BLaER1 (cell line): ENCODE measurements at regions not wholly inside any gene's neighbourhood (a gene's known extent, or its start where the extent isn't known, plus 50 kb on each side); places are given as distances from the start of the nearest gene placed in this dataset.
"Not testable (repeated sequence)": the region's sequence is repeated elsewhere in the genome, so short reads cannot be mapped to it uniquely, and the experiment has no call there.

Source experiments
- H3K27ac ChIP-seq: shearing (Covaris generic); formaldehyde crosslinking; 2 replicates; pipeline ENCODE4 v1.8.1; 2022
- H3K27me3 ChIP-seq: shearing (Covaris generic); formaldehyde crosslinking; 2 replicates; pipeline ENCODE4 v1.8.1; 2022
- H3K36me3 ChIP-seq: shearing (Covaris generic); formaldehyde crosslinking; 2 replicates; pipeline ENCODE4 v1.8.1; 2022
- H3K4me1 ChIP-seq: shearing (Covaris generic); formaldehyde crosslinking; 2 replicates; pipeline ENCODE4 v1.8.1; 2022
- H3K4me2 ChIP-seq: shearing (Covaris generic); formaldehyde crosslinking; 2 replicates; pipeline ENCODE4 v1.8.1; 2022
- H3K4me3 ChIP-seq: shearing (Covaris generic); formaldehyde crosslinking; 2 replicates; pipeline ENCODE4 v1.8.1; 2022
- H3K9ac ChIP-seq: shearing (Covaris generic); formaldehyde crosslinking; 2 replicates; pipeline ENCODE4 v1.8.1; 2022
- H3K9me3 ChIP-seq: shearing (Covaris generic); formaldehyde crosslinking; 2 replicates; pipeline ENCODE4 v1.8.1; 2022
- H4K20me1 ChIP-seq: shearing (Covaris generic); formaldehyde crosslinking; 2 replicates; pipeline ENCODE4 v1.8.1; 2022
- Cebpa-rat ChIP-seq: shearing (Covaris generic); IDR thresholded peaks from 2 replicates; pipeline ENCODE4 v1.8.1; 2022

DNA sequence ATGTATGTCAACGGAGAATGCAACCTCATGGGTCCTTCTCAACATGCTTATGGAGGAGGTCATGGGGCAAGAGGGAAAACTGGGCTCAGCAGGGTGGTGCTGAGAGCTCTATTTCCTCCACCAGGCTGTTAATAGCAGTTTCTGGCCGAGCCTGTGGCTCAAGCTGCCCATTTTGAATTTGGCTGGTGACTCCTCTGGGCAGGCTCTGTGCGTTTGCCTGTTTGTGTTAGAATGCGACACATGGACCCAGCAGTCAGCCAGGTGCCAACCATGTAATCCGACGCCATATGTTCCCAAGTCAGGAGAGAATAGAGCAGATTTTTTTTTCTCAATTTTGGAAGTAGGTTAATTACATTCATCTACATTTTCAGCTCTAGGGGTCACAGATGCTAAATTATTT lies 387.7 kb upstream of the CLINT1 start:
- Histone ChIP-seq H3K9ac (no peak overlapping the region), H3K4me1 (peaks cover 26% of the 10 kb centered on the region), H4K20me1 (no peaks in the 10 kb centered on the region), H3K4me3 (no peak overlapping the region), H3K36me3 (peaks cover 72% of the 10 kb centered on the region), H3K9me3 (peaks cover 38% of the 10 kb centered on the region), H3K4me2 (no peak overlapping the region), H3K27ac (no peak overlapping the region), H3K27me3 (no peaks in the 10 kb centered on the region)
- no peak for TF ChIP-seq Cebpa-rat

DNA sequence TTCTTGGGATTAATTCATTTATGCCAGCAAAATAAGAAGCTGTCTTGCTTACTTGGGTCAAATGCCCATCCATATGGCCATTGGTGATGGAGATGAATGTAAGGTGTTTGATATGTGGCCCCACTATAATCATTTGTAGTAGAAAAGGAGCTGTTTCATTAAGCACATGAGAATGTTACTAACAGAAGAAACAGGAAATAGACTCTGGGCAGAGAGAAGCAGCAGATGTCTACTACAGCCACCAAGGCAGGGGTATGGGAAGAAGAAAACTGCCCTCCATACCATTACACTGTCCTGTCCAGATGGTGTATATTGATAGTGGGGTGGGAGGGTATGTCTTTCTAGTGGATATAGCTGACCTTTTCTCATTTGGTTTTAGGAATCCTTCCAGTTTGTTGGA lies 386.6 kb upstream of the CLINT1 start:
- Histone ChIP-seq H3K4me2 (peak overlapping the region; percentile 58), H3K4me1 (peaks cover 29% of the 10 kb centered on the region), H3K27ac (peak overlapping the region; percentile 45), H4K20me1 (no peaks in the 10 kb centered on the region), H3K4me3 (no peak overlapping the region), H3K9ac (no peak overlapping the region), H3K9me3 (peaks cover 35% of the 10 kb centered on the region), H3K27me3 (no peaks in the 10 kb centered on the region), H3K36me3 (peaks cover 74% of the 10 kb centered on the region)
- TF ChIP-seq Cebpa-rat = no peak

DNA sequence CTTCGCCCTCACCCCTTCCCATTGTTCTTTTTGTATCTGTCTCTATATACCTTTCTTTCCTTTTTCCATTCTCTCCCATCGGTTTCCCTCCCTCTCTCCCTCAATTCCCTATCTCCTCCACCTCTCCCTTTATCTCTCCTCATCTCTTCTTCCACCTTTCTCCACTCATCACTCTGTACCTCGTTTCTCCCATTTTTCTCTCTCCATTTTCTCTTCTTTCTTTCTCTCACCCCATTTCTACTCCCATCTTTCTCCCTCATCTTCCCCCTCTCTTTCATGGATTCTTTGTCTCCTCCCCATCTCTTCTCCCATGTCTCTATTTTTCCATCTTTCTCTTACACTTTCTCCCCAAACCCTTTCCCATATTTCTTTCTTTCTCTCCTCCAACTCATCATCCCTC lies 385.9 kb upstream of the CLINT1 start:
- Histone ChIP-seq H3K4me3 (no peak overlapping the region), H3K4me2 (peak overlapping the region; percentile 58)

DNA sequence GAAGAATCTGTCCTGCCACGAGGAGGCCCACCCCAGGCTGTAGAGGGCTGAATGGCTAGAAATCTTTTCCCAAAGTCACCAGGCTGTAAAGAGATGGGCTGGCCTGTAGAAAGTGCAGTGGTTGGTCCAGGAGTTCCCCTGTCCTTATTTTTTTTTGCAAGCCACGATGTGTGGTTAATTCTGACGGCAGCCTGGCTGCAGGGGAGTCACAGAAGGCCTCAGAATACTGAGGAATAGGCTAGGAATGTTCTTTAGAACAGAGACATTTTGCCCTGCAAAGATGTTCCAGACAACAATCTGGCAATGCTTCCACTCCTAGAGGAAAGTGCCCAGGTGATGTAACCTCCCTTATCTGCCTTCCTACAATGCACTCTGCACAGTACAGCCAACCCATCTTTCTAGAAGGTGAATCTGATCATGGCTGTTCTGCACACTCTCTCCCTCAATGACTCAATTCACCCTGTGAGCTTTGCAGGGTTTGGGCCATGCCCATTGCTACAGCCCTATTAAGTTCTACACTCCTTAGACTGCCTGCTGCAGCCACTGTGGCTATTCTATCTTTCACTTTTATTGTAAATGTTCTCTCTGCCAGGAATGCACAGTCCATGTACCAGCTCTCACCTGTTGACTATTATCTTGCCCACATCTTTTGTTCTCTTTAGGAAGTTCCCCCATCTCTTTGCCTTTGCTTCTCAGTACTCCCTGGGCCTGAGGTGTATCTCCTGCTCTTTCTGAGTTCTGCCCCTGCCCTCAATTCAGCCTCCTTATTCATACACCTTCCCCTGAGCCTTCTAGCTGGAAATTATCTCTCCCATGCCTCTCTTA lies 377.8 kb upstream of the CLINT1 start:
- no peaks in the 10 kb centered on the region for H4K20me1 ChIP-seq
- peaks cover 75% of the 10 kb centered on the region for H3K36me3 ChIP-seq
- no peak overlapping the region for H3K4me3 ChIP-seq
- H3K27me3 ChIP-seq = no peaks in the 10 kb centered on the region
- TF ChIP-seq Cebpa-rat = no peak
- peaks cover 29% of the 10 kb centered on the region for H3K4me1 ChIP-seq
- H3K9ac ChIP-seq = no peak overlapping the region
- H3K9me3 ChIP-seq = peaks cover 31% of the 10 kb centered on the region
- no peak overlapping the region for H3K4me2 ChIP-seq
- no peak overlapping the region for H3K27ac ChIP-seq

More for the DNA sequence above, 385.9 kb upstream of the CLINT1 start:
- Histone ChIP-seq H3K27me3 (no peaks in the 10 kb centered on the region), H4K20me1 (no peaks in the 10 kb centered on the region), H3K9ac (no peak overlapping the region), H3K27ac (peak overlapping the region; percentile 45; the same call in 1 of the 2 replicates), H3K9me3 (peaks cover 40% of the 10 kb centered on the region), H3K36me3 (peaks cover 79% of the 10 kb centered on the region), H3K4me1 (peaks cover 35% of the 10 kb centered on the region)
- no peak for TF ChIP-seq Cebpa-rat

- peaks cover 23% of the 10 kb centered on the region for H3K4me1 ChIP-seq
- no peak overlapping the region for H3K4me2 ChIP-seq
- H3K27ac ChIP-seq = no peak overlapping the region
- H3K9ac ChIP-seq = no peak overlapping the region
- H3K36me3 ChIP-seq = peaks cover 61% of the 10 kb centered on the region
- no peaks in the 10 kb centered on the region for H3K27me3 ChIP-seq
- TF ChIP-seq Cebpa-rat = no peak
- H3K9me3 ChIP-seq = peaks cover 26% of the 10 kb centered on the region
- no peak overlapping the region for H3K4me3 ChIP-seq
- H4K20me1 ChIP-seq = no peaks in the 10 kb centered on the region
Observed at GRCh38 chr5:158235159-158235547, 376.2 kb upstream of the CLINT1 start.

- no peaks in the 10 kb centered on the region for H3K27me3 ChIP-seq
- H3K27ac ChIP-seq = no peak overlapping the region
- H3K9ac ChIP-seq = no peak overlapping the region
- peaks cover 23% of the 10 kb centered on the region for H3K9me3 ChIP-seq
- H4K20me1 ChIP-seq = no peaks in the 10 kb centered on the region
- no peak overlapping the region for H3K4me3 ChIP-seq
- H3K4me2 ChIP-seq = peak overlapping the region; percentile 20
- peaks cover 58% of the 10 kb centered on the region for H3K36me3 ChIP-seq
- TF ChIP-seq Cebpa-rat = no peak
- H3K4me1 ChIP-seq = peaks cover 21% of the 10 kb centered on the region
Observed at GRCh38 chr5:158234323-158235158, 375.6 kb upstream of the CLINT1 start.

DNA sequence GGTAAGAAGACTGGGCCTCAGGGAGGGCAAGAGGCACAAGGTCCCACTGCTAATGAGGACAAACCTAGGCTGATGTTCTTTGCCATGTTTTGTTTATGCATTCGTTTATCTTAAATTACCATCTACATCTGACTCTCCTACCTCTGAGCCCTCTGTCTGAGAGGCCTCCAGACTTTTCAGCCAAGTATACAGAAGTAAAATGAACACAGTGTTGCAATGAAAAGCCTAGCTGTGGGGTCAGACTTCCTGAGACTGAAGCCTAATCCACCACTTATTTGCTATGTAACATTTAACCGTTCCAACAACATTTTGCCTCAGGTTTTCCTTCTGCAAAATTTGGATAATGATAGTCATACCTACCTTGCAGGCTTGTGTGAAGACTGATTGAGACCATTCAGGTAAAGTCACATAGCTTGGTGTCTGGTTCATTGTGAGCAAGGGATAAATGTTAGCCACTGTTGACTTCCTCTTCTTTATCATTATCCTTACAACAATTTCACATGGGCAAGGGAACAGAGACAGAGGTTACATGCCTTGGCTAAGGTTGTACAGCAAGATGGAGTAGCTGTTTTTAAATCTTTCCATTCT lies 374.9 kb upstream of the CLINT1 start:
- Histone ChIP-seq H3K9me3 (peaks cover 20% of the 10 kb centered on the region), H3K4me2 (peak overlapping the region; percentile 20; the same call in 1 of the 2 replicates), H3K4me1 (peaks cover 21% of the 10 kb centered on the region), H3K27ac (no peak overlapping the region), H3K27me3 (no peaks in the 10 kb centered on the region), H3K36me3 (peaks cover 51% of the 10 kb centered on the region), H4K20me1 (no peaks in the 10 kb centered on the region), H3K9ac (no peak overlapping the region), H3K4me3 (no peak overlapping the region)
- TF ChIP-seq Cebpa-rat = no peak

DNA sequence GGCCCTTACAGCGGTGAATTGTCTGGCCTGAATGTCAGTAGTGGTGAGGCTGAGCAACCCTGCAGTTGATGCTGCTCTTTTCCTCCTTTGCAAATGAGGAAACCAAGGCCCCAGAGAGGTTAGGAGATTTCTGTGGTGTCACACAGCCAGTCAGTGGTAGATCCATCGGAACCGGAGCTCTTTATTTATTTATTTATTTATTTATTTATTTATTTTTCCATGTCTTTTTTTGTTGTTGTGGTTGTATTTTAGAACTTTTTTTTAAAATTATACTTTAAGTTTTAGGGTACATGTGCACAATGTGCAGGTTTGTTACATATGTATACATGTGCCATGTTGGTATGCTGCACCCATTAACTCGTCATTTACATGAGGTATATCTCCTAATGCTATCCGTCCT lies 368.4 kb upstream of the CLINT1 start:
- not testable (repeated sequence) for H4K20me1 ChIP-seq, H3K9ac ChIP-seq, H3K4me2 ChIP-seq, H3K27ac ChIP-seq, H3K4me3 ChIP-seq, H3K27me3 ChIP-seq
- H3K9me3 ChIP-seq = peaks cover 67% of the 10 kb centered on the region
- peaks cover 66% of the 10 kb centered on the region for H3K36me3 ChIP-seq
- peaks cover 12% of the 10 kb centered on the region for H3K4me1 ChIP-seq

DNA sequence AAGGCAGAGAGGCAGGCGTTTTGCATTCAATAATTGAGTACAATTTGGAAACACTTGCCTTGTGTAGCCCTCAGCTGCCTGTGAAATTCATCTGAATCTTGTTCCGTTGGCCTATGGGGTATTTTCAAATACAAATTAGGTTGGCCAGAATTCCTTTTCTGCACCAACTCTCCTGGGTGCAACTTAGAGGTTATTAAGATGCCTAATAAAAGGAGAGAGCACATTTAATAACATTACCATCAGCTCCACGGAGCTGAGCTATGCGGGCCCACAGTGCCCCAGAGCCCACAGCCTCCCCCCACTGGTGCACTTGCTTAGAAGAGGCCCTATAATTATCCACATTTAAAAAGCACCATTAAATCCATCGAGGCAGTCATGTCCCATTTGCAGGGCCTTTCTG lies 367.6 kb upstream of the CLINT1 start:
- no peak overlapping the region for H3K9ac ChIP-seq
- H3K4me2 ChIP-seq = no peak overlapping the region
- no peak for TF ChIP-seq Cebpa-rat
- no peaks in the 10 kb centered on the region for H3K27me3 ChIP-seq
- H3K27ac ChIP-seq = no peak overlapping the region
- H3K4me3 ChIP-seq = no peak overlapping the region
- no peaks in the 10 kb centered on the region for H4K20me1 ChIP-seq
- H3K36me3 ChIP-seq = peaks cover 61% of the 10 kb centered on the region
- H3K4me1 ChIP-seq = peaks cover 19% of the 10 kb centered on the region
- peaks cover 63% of the 10 kb centered on the region for H3K9me3 ChIP-seq

DNA sequence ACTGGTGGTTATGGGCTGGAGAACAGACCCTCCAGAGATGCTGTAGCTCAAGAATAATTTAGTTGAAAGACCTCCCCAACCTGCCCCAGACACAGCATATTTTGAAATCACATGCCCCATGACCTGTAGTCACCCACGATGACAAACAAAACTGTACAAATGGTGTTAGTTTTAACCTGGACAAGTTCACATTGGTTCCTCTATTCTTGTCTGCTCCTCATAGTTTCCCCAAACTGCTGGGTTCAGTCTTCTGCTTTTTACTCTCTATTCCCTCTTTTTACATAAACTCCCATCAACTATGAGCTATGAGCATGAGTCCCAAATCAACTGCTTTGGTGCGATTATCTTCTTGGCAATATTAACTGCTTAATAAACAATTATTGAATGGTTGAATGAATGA lies 365.3 kb upstream of the CLINT1 start:
- Histone ChIP-seq H4K20me1 (no peaks in the 10 kb centered on the region), H3K27ac (no peak overlapping the region)

More for the DNA sequence above, 365.3 kb upstream of the CLINT1 start:
- Histone ChIP-seq H3K9ac (no peak overlapping the region), H3K4me3 (no peak overlapping the region), H3K4me1 (peaks cover 22% of the 10 kb centered on the region), H3K27me3 (no peaks in the 10 kb centered on the region), H3K36me3 (peaks cover 83% of the 10 kb centered on the region), H3K4me2 (peak overlapping the region; percentile 2; the same call in 1 of the 2 replicates), H3K9me3 (peaks cover 77% of the 10 kb centered on the region)
- TF ChIP-seq Cebpa-rat = no peak
